Fibroblast of gingiva (primary cell): ENCODE measurements at regions not wholly inside any gene's neighbourhood (a gene's known extent, or its start where the extent isn't known, plus 50 kb on each side); places are given as distances from the start of the nearest gene placed in this dataset.

Experiments
- DNase-seq: peaks from one replicate; pipeline ENCODE4 v3.0.0-alpha.2; 2011; ENCODE audit warnings: low read depth

- DNase-seq, result no peak
Observed at GRCh38 chr22:49604732-49605302, 222.9 kb downstream of the BRD1 start.

DNA sequence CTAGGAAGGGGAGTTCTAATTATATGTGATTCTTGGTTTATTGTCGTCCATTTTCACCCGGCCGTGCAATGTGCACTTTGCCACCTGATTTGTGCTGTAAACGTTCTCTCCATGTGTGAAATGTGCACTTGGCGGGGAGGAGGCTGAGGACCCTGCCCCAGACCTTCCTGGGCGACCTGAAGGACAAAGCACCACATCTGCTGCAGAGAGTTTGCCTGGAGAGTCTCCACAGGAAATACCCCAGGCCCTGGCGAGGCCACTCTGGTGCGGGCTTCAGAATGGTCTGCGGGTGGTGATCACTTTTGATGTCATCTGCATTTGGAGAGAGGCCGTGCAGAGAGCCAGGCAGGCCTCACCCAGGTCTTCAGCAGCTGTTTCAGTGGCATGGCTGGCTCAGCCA, 224.7 kb downstream of the BRD1 start:
- DNase-seq, result no peak

DNA sequence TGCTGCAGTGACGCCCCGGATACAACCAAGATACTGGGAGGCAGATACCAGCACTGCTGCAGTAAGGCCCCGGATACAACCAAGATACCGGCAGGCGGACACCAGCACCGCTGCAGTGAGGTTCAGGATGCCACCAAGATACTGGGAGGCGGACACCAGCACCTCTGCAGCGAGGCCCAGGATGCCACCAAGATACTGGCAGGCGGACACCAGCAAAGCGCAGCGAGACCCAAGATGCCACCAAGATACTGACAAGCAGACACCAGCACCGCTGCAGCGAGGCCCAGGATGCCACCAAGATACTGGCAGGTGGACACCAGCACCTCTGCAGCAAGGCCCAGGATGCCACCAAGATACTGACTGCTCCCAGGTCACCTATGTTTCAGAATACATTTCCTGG, 225.2 kb downstream of the BRD1 start:
- DNase-seq, result no peak

- no peak for DNase-seq
Observed at GRCh38 chr22:49601614-49602321, 225.9 kb downstream of the BRD1 start.

GRCh38 chr22:49600891-49601431, 226.7 kb downstream of the BRD1 start:
- no peak for DNase-seq

- no peak for DNase-seq
Observed at GRCh38 chr22:49600468-49600867, 227.2 kb downstream of the BRD1 start.

DNA sequence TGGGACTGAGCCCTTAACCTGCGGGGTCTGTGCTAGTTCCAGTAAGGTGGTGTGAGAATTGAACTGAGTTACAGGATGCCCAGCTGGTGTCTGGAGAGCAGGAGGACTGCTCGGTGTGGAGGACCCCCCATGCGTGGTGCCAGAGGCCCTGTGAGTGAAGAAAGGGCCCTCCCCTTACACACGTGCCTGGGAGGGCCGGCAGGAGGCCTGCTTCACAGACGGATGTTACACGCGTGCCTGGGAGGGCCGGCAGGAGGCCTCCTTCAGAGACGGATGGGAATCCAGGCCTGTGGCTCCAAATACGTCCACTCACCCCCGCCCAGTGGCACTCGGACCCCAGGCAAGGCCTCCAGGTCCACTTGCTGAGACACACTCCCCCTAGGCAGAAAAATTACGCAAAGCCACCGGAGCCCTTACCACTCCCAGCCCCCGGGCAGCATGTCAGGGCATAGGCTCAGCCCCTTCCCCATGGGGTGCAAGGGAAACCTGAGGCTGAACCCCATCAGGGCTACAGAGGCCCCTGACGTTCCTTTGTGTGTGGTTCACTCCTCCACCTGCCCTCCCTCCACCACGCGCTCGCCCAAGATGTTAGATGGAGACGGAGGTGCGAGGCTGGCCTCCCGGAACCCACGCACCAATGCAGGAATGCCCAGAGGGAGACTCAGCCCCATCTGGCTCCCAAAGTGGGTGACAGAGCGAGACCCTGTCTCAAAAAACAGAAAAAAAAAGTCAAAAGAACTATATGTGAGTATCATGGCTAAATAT, 227.8 kb downstream of the BRD1 start:
- DNase-seq, result no peak

- DNase-seq, result no peak
Observed at GRCh38 chr22:49599039-49599438, 228.6 kb downstream of the BRD1 start.

GRCh38 chr22:49598338-49598737, 229.3 kb downstream of the BRD1 start:
- DNase-seq, result no peak

- DNase-seq, result no peak
Observed at GRCh38 chr22:49597428-49598039, 230.1 kb downstream of the BRD1 start.

- no peak for DNase-seq
Observed at GRCh38 chr22:49595465-49596078, 232.1 kb downstream of the BRD1 start.

DNA sequence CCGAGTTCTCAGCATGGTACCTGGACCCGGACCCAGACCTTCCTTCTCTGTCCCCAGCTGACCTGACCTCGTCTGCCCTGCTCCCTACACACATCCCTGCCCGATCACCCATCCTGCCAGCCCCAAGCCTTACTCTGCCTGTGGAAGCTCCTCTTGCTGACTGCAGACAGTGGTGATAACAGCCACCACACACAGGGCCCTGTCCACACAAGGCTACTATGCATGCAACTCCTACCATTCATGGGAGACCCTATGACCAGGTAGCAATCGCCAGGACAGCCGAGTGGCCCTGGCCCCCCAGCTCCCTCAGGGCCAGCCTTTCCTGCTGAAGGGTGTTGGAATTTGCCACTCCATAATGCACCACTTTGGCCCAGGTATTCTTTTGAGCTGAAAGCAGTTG, 233.6 kb downstream of the BRD1 start:
- DNase-seq, result no peak

GRCh38 chr22:49593509-49593908, 234.2 kb downstream of the BRD1 start:
- DNase-seq, result no peak

GRCh38 chr22:49592780-49593501, 234.7 kb downstream of the BRD1 start:
- no peak for DNase-seq

- DNase-seq, result no peak
Observed at GRCh38 chr22:49590851-49591445, 236.7 kb downstream of the BRD1 start.

DNA sequence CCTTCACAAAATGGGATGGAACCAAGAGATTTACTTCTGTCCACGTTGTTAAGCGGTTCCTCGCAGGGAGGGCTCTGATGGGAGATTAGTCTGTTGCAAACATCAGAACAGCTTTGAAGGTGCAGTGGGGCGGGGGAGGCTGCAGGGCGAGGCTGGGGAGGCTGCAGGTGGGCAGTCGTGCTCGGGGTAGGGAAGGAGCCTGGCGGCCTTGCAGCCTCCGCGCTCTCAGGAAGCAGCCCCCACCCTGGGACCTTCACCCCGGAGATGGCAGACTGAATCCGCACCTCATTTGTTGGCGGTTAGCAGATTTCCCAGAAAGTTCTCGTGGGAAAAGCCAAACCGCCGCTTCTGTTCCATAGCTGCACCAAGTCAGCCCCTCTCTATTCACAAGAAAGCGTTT, 237.3 kb downstream of the BRD1 start:
- DNase-seq, result no peak

DNA sequence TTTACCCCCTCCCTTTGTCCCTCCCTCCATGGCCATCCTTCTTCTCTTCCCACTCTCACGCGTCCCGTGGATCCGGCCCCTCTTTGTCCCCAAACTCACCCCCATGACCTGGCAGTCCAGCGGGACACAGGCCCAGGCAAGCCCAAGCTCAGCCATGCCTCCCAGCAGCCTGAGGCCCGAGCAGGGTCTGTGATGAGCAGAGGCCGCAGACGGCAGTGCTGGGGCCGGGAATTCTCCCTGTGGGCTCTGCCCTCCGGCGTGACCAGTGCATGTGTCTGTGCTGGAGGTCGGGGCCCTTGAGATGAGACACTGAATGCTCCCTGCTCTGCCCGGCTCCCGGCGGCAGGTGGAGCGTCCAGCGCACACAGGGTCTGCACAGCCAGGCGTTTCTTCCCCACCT, 237.9 kb downstream of the BRD1 start:
- DNase-seq, result no peak

DNA sequence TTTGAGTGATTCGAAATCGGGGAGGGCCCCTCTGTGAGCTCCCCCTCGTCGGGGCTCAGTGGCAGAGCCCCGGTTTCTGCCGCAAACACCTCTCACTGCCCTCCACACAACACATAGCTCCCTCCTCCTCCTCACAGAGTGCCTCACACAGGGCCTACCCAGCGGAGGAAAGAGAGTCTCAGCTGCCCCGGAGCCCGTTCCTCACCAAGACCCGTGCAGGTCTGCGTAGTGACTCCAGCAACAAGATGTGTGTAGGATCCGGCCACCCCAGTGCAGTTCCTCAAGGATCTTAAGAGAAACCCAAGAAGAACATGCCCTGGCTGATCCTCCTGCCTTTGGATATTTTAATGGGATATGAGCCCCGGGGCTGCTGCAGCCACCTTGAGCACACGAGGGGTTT, 238.4 kb downstream of the BRD1 start:
- DNase-seq, result no peak

- no peak for DNase-seq
Observed at GRCh38 chr22:49588739-49589138, 238.9 kb downstream of the BRD1 start.

- no peak for DNase-seq
Observed at GRCh38 chr22:49587987-49588386, 239.7 kb downstream of the BRD1 start.

DNA sequence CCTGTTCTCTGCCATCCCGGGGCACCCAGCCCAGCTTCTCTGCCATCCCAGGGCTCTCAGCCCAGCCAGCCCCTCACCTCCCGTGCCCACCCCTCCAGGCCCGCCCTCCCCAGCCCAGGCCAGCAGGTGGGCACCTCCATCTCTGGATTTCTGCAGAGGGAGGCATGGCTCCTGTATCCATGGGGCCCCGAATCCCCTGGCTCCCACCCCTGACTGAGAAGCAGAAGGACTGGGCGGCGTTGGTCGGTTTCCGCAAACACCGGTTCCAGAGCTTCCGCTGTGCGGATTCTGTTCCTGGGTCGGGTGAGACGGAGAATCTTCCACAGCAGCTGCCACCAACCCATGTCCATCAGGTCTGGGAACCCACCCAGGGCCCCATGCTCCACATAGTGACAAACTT, 240.3 kb downstream of the BRD1 start:
- no peak for DNase-seq
